ENCODE measurements at regions not wholly inside any gene's neighbourhood (a gene's known extent, or its start where the extent isn't known, plus 50 kb on each side); places are given as distances from the start of the nearest gene placed in this dataset.

DNA sequence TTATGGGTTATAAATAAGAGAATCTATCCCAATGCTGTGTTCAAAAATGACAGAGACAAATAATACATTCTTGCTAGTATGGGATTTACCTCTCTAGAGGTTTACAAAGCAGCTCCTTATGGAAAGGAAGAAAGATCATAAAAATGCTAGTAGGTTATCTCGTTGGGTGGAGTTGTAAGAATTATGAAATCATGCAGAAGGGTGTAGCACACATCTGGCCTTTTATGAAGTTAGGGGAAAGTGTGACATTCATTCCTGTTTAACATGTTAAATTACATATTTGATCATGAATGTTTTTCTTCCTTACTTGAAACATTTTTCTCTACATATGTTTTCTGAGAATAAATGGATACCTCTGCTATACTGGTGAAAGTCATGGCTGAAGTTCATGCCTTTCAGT lies 414.2 kb downstream of the SH3GL2 start:
- H3K27ac ChIP-seq (ENCODE audit: low read depth, low read length) = no peak overlapping the region

DNA sequence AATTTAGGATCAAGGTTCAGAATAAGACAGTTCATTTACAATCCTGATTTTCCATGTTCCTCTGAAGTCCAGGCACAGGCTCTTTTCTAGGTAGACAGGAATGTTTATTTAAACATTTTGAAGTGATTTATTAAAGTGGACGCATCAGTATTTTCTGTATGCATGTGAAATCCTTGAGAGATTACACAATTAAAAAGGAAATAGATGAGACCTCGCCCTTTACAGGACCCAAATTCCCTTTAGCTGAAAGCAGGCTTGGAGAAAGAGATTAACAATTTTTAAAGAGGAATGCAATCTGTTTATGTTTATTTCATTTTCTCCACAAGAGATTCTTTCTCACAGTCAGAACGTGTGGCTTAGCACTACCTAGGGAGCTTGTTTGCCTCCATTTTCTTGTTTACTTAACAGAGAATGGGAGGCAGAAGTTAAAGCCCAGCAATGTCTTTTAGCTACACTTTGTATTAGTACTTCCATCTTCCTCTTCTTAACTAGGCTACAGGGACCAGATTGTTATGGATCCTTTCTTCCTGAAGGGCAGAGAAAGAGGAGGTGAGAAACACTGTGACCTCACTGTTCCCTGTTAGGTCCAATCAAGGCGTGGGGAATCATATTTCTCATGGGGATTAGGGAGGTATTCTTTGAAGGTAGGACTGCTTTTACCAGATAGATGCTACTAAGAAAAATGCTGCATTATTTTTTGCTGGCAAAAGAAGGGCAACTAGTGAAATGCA lies 416.0 kb downstream of the SH3GL2 start:
- H3K27me3 ChIP-seq (ENCODE audit: control insufficient read depth, insufficient read depth, low read length) = no peaks in the 10 kb centered on the region
- no peaks in the 10 kb centered on the region for H3K36me3 ChIP-seq (ENCODE audit: control insufficient read depth, insufficient read depth, low read length)
- no peak overlapping the region for H3K27ac ChIP-seq (ENCODE audit: low read depth, low read length)

More for the DNA sequence above, 414.2 kb downstream of the SH3GL2 start:
- no peaks in the 10 kb centered on the region for H3K27me3 ChIP-seq (ENCODE audit: control insufficient read depth, insufficient read depth, low read length)
- H3K4me3 ChIP-seq (ENCODE audit: low read length) = no peak overlapping the region
- H3K4me1 ChIP-seq (ENCODE audit: control insufficient read depth, insufficient read depth, low read length) = no peaks in the 10 kb centered on the region
- no peak overlapping the region for H3K9ac ChIP-seq (ENCODE audit: low read length)
- H3K36me3 ChIP-seq (ENCODE audit: control insufficient read depth, insufficient read depth, low read length) = no peaks in the 10 kb centered on the region

GRCh38 chr9:17996728-17997127 lies 417.9 kb downstream of the SH3GL2 start:
- Histone ChIP-seq H3K4me1 (ENCODE audit: control insufficient read depth, insufficient read depth, low read length) (no peaks in the 10 kb centered on the region), H3K9ac (ENCODE audit: low read length) (no peak overlapping the region), H3K27me3 (ENCODE audit: control insufficient read depth, insufficient read depth, low read length) (no peaks in the 10 kb centered on the region), H3K36me3 (ENCODE audit: control insufficient read depth, insufficient read depth, low read length) (no peaks in the 10 kb centered on the region), H3K27ac (ENCODE audit: low read depth, low read length) (no peak overlapping the region), H3K4me3 (ENCODE audit: low read length) (no peak overlapping the region)

More for the DNA sequence above, 416.0 kb downstream of the SH3GL2 start:
- Histone ChIP-seq H3K4me1 (ENCODE audit: control insufficient read depth, insufficient read depth, low read length) (no peaks in the 10 kb centered on the region), H3K4me3 (ENCODE audit: low read length) (no peak overlapping the region), H3K9ac (ENCODE audit: low read length) (no peak overlapping the region)

GRCh38 chr9:18002718-18003438 lies 424.0 kb downstream of the SH3GL2 start:
- Histone ChIP-seq H3K27ac (ENCODE audit: low read depth, low read length) (no peak overlapping the region), H3K4me1 (ENCODE audit: control insufficient read depth, insufficient read depth, low read length) (no peaks in the 10 kb centered on the region), H3K36me3 (ENCODE audit: control insufficient read depth, insufficient read depth, low read length) (no peaks in the 10 kb centered on the region), H3K4me3 (ENCODE audit: low read length) (no peak overlapping the region), H3K27me3 (ENCODE audit: control insufficient read depth, insufficient read depth, low read length) (no peaks in the 10 kb centered on the region), H3K9ac (ENCODE audit: low read length) (no peak overlapping the region)

DNA sequence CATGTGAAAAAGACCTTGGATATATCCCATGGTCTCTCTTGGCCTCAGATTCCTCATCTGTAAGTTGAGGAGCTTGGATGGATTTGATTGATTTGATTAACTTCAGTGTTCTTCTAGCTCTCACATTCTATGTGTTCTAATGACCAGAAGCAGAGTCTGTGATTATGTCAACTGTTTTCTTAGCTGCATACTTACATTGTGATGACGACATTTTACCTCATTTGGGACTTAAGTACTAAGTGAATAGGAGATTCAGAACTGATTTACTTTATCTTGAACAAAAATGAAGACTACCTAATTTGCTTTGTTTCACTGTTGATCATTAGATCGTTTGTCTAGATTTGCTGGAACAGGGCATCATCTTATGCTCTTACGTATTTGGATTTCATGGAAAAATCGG lies 427.7 kb downstream of the SH3GL2 start:
- H3K36me3 ChIP-seq (ENCODE audit: control insufficient read depth, insufficient read depth, low read length) = no peaks in the 10 kb centered on the region
- no peak overlapping the region for H3K9ac ChIP-seq (ENCODE audit: low read length)
- no peaks in the 10 kb centered on the region for H3K27me3 ChIP-seq (ENCODE audit: control insufficient read depth, insufficient read depth, low read length)
- no peak overlapping the region for H3K4me3 ChIP-seq (ENCODE audit: low read length)
- H3K27ac ChIP-seq (ENCODE audit: low read depth, low read length) = no peak overlapping the region
- H3K4me1 ChIP-seq (ENCODE audit: control insufficient read depth, insufficient read depth, low read length) = no peaks in the 10 kb centered on the region

- H3K27ac ChIP-seq (ENCODE audit: low read depth, low read length) = no peak overlapping the region
- H3K9ac ChIP-seq (ENCODE audit: low read length) = no peak overlapping the region
- no peaks in the 10 kb centered on the region for H3K4me1 ChIP-seq (ENCODE audit: control insufficient read depth, insufficient read depth, low read length)
- no peaks in the 10 kb centered on the region for H3K27me3 ChIP-seq (ENCODE audit: control insufficient read depth, insufficient read depth, low read length)
- no peaks in the 10 kb centered on the region for H3K36me3 ChIP-seq (ENCODE audit: control insufficient read depth, insufficient read depth, low read length)
- no peak overlapping the region for H3K4me3 ChIP-seq (ENCODE audit: low read length)
These were observed 428.8 kb downstream of the SH3GL2 start for GRCh38 chr9:18007621-18008020.

- no peak overlapping the region for H3K9ac ChIP-seq (ENCODE audit: low read length)
- H3K4me3 ChIP-seq (ENCODE audit: low read length) = no peak overlapping the region
- no peaks in the 10 kb centered on the region for H3K4me1 ChIP-seq (ENCODE audit: control insufficient read depth, insufficient read depth, low read length)
- H3K27me3 ChIP-seq (ENCODE audit: control insufficient read depth, insufficient read depth, low read length) = no peaks in the 10 kb centered on the region
- H3K36me3 ChIP-seq (ENCODE audit: control insufficient read depth, insufficient read depth, low read length) = no peaks in the 10 kb centered on the region
- no peak overlapping the region for H3K27ac ChIP-seq (ENCODE audit: low read depth, low read length)
These were observed 431.0 kb downstream of the SH3GL2 start for GRCh38 chr9:18009902-18010301.

GRCh38 chr9:18010492-18010891 lies 431.6 kb downstream of the SH3GL2 start:
- no peaks in the 10 kb centered on the region for H3K27me3 ChIP-seq (ENCODE audit: control insufficient read depth, insufficient read depth, low read length)
- no peak overlapping the region for H3K9ac ChIP-seq (ENCODE audit: low read length)
- H3K36me3 ChIP-seq (ENCODE audit: control insufficient read depth, insufficient read depth, low read length) = no peaks in the 10 kb centered on the region
- H3K4me3 ChIP-seq (ENCODE audit: low read length) = no peak overlapping the region
- H3K27ac ChIP-seq (ENCODE audit: low read depth, low read length) = no peak overlapping the region
- no peaks in the 10 kb centered on the region for H3K4me1 ChIP-seq (ENCODE audit: control insufficient read depth, insufficient read depth, low read length)

GRCh38 chr9:18012170-18012569 lies 433.3 kb downstream of the SH3GL2 start:
- no peaks in the 10 kb centered on the region for H3K36me3 ChIP-seq (ENCODE audit: control insufficient read depth, insufficient read depth, low read length)
- no peak overlapping the region for H3K9ac ChIP-seq (ENCODE audit: low read length)
- H3K4me3 ChIP-seq (ENCODE audit: low read length) = no peak overlapping the region
- no peak overlapping the region for H3K27ac ChIP-seq (ENCODE audit: low read depth, low read length)
- H3K4me1 ChIP-seq (ENCODE audit: control insufficient read depth, insufficient read depth, low read length) = no peaks in the 10 kb centered on the region
- H3K27me3 ChIP-seq (ENCODE audit: control insufficient read depth, insufficient read depth, low read length) = no peaks in the 10 kb centered on the region

GRCh38 chr9:18014556-18014955 lies 435.7 kb downstream of the SH3GL2 start:
- H3K4me1 ChIP-seq (ENCODE audit: control insufficient read depth, insufficient read depth, low read length) = no peaks in the 10 kb centered on the region
- no peak overlapping the region for H3K9ac ChIP-seq (ENCODE audit: low read length)
- H3K27ac ChIP-seq (ENCODE audit: low read depth, low read length) = no peak overlapping the region
- H3K4me3 ChIP-seq (ENCODE audit: low read length) = no peak overlapping the region
- no peaks in the 10 kb centered on the region for H3K27me3 ChIP-seq (ENCODE audit: control insufficient read depth, insufficient read depth, low read length)
- H3K36me3 ChIP-seq (ENCODE audit: control insufficient read depth, insufficient read depth, low read length) = no peaks in the 10 kb centered on the region

DNA sequence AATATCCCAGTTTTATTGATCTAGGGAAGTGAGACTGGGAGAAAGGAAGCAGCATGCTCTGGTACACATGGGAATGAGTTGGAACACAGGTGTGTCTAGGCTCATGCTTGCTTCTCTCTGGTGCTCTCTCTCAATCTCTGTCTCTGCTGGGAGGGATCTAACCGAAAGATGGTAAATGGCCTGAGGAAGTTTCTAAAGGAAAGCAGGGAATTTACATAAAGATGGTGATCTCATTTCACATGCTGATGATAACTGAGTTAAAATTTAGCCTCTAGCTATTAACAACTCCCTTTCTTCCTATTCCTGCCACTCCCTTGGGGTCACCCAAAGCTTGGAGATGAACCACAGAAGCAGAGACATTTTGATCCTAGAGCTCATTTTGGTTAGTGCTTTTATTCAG lies 436.2 kb downstream of the SH3GL2 start:
- Histone ChIP-seq H3K36me3 (ENCODE audit: control insufficient read depth, insufficient read depth, low read length) (no peaks in the 10 kb centered on the region), H3K4me3 (ENCODE audit: low read length) (no peak overlapping the region), H3K27me3 (ENCODE audit: control insufficient read depth, insufficient read depth, low read length) (no peaks in the 10 kb centered on the region), H3K9ac (ENCODE audit: low read length) (no peak overlapping the region), H3K27ac (ENCODE audit: low read depth, low read length) (no peak overlapping the region), H3K4me1 (ENCODE audit: control insufficient read depth, insufficient read depth, low read length) (no peaks in the 10 kb centered on the region)

- Histone ChIP-seq H3K4me1 (ENCODE audit: control insufficient read depth, insufficient read depth, low read length) (no peaks in the 10 kb centered on the region), H3K27me3 (ENCODE audit: control insufficient read depth, insufficient read depth, low read length) (no peaks in the 10 kb centered on the region), H3K27ac (ENCODE audit: low read depth, low read length) (no peak overlapping the region), H3K4me3 (ENCODE audit: low read length) (no peak overlapping the region), H3K36me3 (ENCODE audit: control insufficient read depth, insufficient read depth, low read length) (no peaks in the 10 kb centered on the region), H3K9ac (ENCODE audit: low read length) (no peak overlapping the region)
These were observed 438.3 kb downstream of the SH3GL2 start for GRCh38 chr9:18017136-18017535.

DNA sequence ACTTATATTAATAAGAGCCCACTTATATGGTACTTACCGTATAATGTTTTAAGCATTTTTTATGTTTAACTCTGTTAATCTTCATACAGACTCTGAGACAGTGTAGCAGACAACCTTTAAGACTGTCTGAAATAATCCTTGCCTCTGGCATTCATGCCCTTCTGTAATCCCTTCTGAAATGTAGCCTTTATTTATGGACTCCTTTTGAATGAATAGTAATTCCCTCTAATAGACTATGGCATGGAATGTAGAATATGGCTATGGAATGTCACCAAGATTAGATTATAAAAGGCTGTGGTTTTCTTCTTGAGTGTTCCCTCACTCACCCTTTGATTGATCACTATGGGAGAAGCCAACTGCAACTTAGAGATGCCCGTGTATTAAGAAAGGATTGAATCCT lies 439.4 kb downstream of the SH3GL2 start:
- H3K36me3 ChIP-seq (ENCODE audit: control insufficient read depth, insufficient read depth, low read length) = no peaks in the 10 kb centered on the region
- no peaks in the 10 kb centered on the region for H3K27me3 ChIP-seq (ENCODE audit: control insufficient read depth, insufficient read depth, low read length)
- H3K4me3 ChIP-seq (ENCODE audit: low read length) = no peak overlapping the region
- H3K9ac ChIP-seq (ENCODE audit: low read length) = no peak overlapping the region
- no peak overlapping the region for H3K27ac ChIP-seq (ENCODE audit: low read depth, low read length)
- H3K4me1 ChIP-seq (ENCODE audit: control insufficient read depth, insufficient read depth, low read length) = no peaks in the 10 kb centered on the region
